Retina (tissue), 1 donor: ENCODE measurements at regions not wholly inside any gene's neighbourhood (a gene's known extent, or its start where the extent isn't known, plus 50 kb on each side); places are given as distances from the start of the nearest gene placed in this dataset.
A peak's percentile ranks its signal among the peaks of the same experiment; 100 is the strongest.
"Not testable (repeated sequence)": the region's sequence is repeated elsewhere in the genome, so short reads cannot be mapped to it uniquely, and the experiment has no call there.

Source experiments
- DNase-seq: peaks from one replicate; pipeline ENCODE4 v3.0.0-alpha.2; 2016

- no peak for DNase-seq
Measured at GRCh38 chr5:131107128-131107527, 57.9 kb downstream of the HINT1 start.

GRCh38 chr5:131104169-131104808 lies 60.8 kb downstream of the HINT1 start:
- DNase-seq: no peak

GRCh38 chr5:131096774-131097710 lies 68.0 kb downstream of the HINT1 start:
- no peak for DNase-seq

GRCh38 chr5:131095561-131095960 lies 69.5 kb downstream of the HINT1 start:
- not testable (repeated sequence) for DNase-seq

GRCh38 chr5:131084436-131084835 lies 80.6 kb downstream of the HINT1 start:
- DNase-seq: no peak

GRCh38 chr5:131081913-131082488 lies 83.1 kb downstream of the HINT1 start:
- DNase-seq: no peak

- DNase-seq: no peak
Measured at GRCh38 chr5:131081374-131081773, 83.7 kb downstream of the HINT1 start.

- DNase-seq: no peak
Measured at GRCh38 chr5:131079232-131079631, 85.8 kb downstream of the HINT1 start.

GRCh38 chr5:131068893-131069643 lies 96.0 kb downstream of the HINT1 start:
- peak; percentile 28 for DNase-seq

- no peak for DNase-seq
Measured at GRCh38 chr5:131068076-131068475, 97.0 kb downstream of the HINT1 start.

- DNase-seq: no peak
Measured at GRCh38 chr5:131067636-131068035, 97.4 kb downstream of the HINT1 start.

- DNase-seq: no peak
Measured at GRCh38 chr5:131064669-131065371, 100.2 kb downstream of the HINT1 start.

- no peak for DNase-seq
Measured at GRCh38 chr5:131042021-131042789, 122.9 kb downstream of the HINT1 start.

- DNase-seq: no peak
Measured at GRCh38 chr5:131023498-131023865, 141.6 kb downstream of the HINT1 start.

GRCh38 chr5:131022811-131023497 lies 142.1 kb downstream of the HINT1 start:
- no peak for DNase-seq

GRCh38 chr5:131021646-131022045 lies 143.4 kb downstream of the HINT1 start:
- DNase-seq: no peak

GRCh38 chr5:131019601-131020315 lies 145.3 kb downstream of the HINT1 start:
- DNase-seq: no peak

GRCh38 chr5:131019111-131019510 lies 145.9 kb downstream of the HINT1 start:
- DNase-seq: no peak

- DNase-seq: no peak
Measured at GRCh38 chr5:131008329-131008728, 156.7 kb downstream of the HINT1 start.

GRCh38 chr5:131005963-131006684 lies 158.9 kb downstream of the HINT1 start:
- peak; percentile 8 for DNase-seq
